Loucy (cell line): ENCODE measurements at regions not wholly inside any gene's neighbourhood (a gene's known extent, or its start where the extent isn't known, plus 50 kb on each side); places are given as distances from the start of the nearest gene placed in this dataset.

Experiments used
- H2AFZ ChIP-seq: fragments of 200-600 bp; sonication (generic); 2 replicates; pipeline ENCODE4 v1.6.0; 2016; ENCODE audit warnings: antibody characterized with exemption, mild to moderate bottlenecking, low read length, moderate library complexity
- H3F3A ChIP-seq: fragments of 200-600 bp; 2 replicates; pipeline ENCODE4 v1.6.0; 2016; ENCODE audit warnings: antibody characterized with exemption, low read depth, mild to moderate bottlenecking
- H3K27me3 ChIP-seq: fragments of 200-600 bp; sonication (generic); 2 replicates; pipeline ENCODE4 v1.6.1; 2014; ENCODE audit warnings: low read length, mild to moderate bottlenecking; ENCODE audit not compliant: insufficient read depth, poor library complexity, severe bottlenecking
- H3K36me3 ChIP-seq: fragments of 200-600 bp; sonication (generic); 2 replicates; pipeline ENCODE4 v1.6.1; 2016; ENCODE audit warnings: low read length; ENCODE audit not compliant: insufficient read depth
- H3K4me1 ChIP-seq: fragments of 200-600 bp; sonication (generic); 2 replicates; pipeline ENCODE4 v1.5.1; 2014; ENCODE audit warnings: low read length, mild to moderate bottlenecking; ENCODE audit not compliant: insufficient read depth, poor library complexity, severe bottlenecking
- H3K4me2 ChIP-seq: fragments of 200-600 bp; sonication (generic); 2 replicates; pipeline ENCODE4 v1.6.0; 2014; ENCODE audit warnings: antibody characterized with exemption, low read length, low read depth, mild to moderate bottlenecking; ENCODE audit not compliant: poor library complexity, severe bottlenecking
- H3K4me3 ChIP-seq: fragments of 200-600 bp; sonication (generic); 2 replicates; pipeline ENCODE4 v1.5.1; 2014; ENCODE audit warnings: low read length, mild to moderate bottlenecking, mixed read lengths; ENCODE audit not compliant: poor library complexity, severe bottlenecking
- H3K79me2 ChIP-seq: fragments of 200-600 bp; sonication (generic); 2 replicates; pipeline ENCODE4 v1.6.1; 2014; ENCODE audit warnings: low read length; ENCODE audit not compliant: insufficient read depth
- H3K9ac ChIP-seq: fragments of 200-600 bp; sonication (generic); 2 replicates; pipeline ENCODE4 v1.6.0; 2014; ENCODE audit warnings: mild to moderate bottlenecking, low read depth, low read length, moderate library complexity; ENCODE audit not compliant: poor library complexity, severe bottlenecking
- H3K9me2 ChIP-seq: fragments of 200-600 bp; sonication (generic); replicated peaks from 2 replicates; pipeline ENCODE4 v1.6.1; 2016; ENCODE audit warnings: low read depth, low read length, mixed read lengths
- H3K9me3 ChIP-seq: fragments of 200-600 bp; sonication (generic); 2 replicates; pipeline ENCODE4 v1.6.1; 2014; ENCODE audit warnings: mild to moderate bottlenecking, antibody characterized with exemption, low read length, low read depth; ENCODE audit not compliant: insufficient read depth
- H4K20me1 ChIP-seq: fragments of 200-600 bp; sonication (generic); 2 replicates; pipeline ENCODE4 v1.6.0; 2014; ENCODE audit warnings: antibody characterized with exemption, low read length, mild to moderate bottlenecking; ENCODE audit not compliant: insufficient read depth, poor library complexity, severe bottlenecking
- EZH2phosphoT487 ChIP-seq: fragments of 200-600 bp; IDR thresholded peaks from 2 replicates; pipeline ENCODE4 v1.6.1; 2018; ENCODE audit warnings: antibody characterized with exemption, mild to moderate bottlenecking, moderate library complexity, borderline replicate concordance
- TF ChIP-seq, protein P1 (sequence below): fragments of 200-600 bp; sonication (generic); conservative IDR thresholded peaks from 2 replicates; pipeline ENCODE4 v1.5.1; 2014; ENCODE audit warnings: mild to moderate bottlenecking, antibody characterized with exemption, low read length

DNA sequence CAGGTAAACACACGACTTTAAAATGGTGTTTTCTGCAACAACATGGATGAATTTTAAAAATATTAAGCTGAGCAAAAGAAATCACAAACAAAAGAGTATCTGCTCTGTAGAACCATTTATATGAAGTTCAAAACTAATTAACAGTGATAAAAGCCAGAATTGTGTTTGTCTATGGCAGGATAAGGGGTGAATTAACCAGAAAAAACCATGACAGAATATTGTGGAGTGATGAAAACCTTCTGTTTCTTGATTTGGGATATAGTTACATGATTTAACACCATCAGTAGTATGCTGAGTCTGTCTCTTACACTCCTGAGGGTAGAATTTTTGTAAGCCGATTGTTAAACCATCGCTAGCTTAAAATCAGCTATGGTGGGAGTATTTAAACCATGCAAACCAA is 101.7 kb upstream of the ZNF366 start:
- Histone ChIP-seq H3K4me3 (no peak overlapping the region), H3K36me3 (no peaks in the 10 kb centered on the region), H3K9me3 (no peaks in the 10 kb centered on the region), H4K20me1 (no peaks in the 10 kb centered on the region), H3K9ac (no peak overlapping the region), H3K79me2 (no peaks in the 10 kb centered on the region), H3F3A (no peaks in the 10 kb centered on the region), H2AFZ (no peak overlapping the region), H3K4me2 (no peak overlapping the region), H3K9me2 (no peaks in the 10 kb centered on the region), H3K4me1 (no peaks in the 10 kb centered on the region), H3K27me3 (no peaks in the 10 kb centered on the region)
- TF ChIP-seq EZH2phosphoT487: no peak

DNA sequence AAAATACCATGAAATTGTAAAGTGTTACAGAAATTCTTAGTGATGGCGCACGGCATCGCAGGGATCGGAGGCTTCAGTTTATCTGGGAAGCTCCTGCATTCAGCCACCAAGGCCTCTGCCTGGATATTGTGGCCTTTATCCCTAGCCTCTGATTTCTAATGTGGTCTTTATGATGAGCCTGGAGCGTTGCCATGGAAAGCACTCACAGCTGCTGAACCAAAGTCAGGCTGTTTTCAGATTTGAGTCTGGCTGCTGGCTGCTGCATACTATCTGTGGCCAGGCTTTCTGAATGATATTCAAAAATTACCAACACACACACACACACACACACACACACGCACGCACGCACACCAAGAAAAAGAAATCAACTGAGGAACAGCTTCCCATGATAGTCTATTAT is 101.1 kb upstream of the ZNF366 start:
- Histone ChIP-seq H3K79me2 (no peaks in the 10 kb centered on the region), H3K4me3 (no peak overlapping the region), H3K36me3 (no peaks in the 10 kb centered on the region), H3F3A (no peaks in the 10 kb centered on the region), H3K4me1 (no peaks in the 10 kb centered on the region), H3K9me2 (no peaks in the 10 kb centered on the region), H2AFZ (no peak overlapping the region), H3K27me3 (no peaks in the 10 kb centered on the region), H3K9ac (no peak overlapping the region), H3K9me3 (no peaks in the 10 kb centered on the region), H4K20me1 (no peaks in the 10 kb centered on the region), H3K4me2 (no peak overlapping the region)
- TF ChIP-seq, protein P1, sequence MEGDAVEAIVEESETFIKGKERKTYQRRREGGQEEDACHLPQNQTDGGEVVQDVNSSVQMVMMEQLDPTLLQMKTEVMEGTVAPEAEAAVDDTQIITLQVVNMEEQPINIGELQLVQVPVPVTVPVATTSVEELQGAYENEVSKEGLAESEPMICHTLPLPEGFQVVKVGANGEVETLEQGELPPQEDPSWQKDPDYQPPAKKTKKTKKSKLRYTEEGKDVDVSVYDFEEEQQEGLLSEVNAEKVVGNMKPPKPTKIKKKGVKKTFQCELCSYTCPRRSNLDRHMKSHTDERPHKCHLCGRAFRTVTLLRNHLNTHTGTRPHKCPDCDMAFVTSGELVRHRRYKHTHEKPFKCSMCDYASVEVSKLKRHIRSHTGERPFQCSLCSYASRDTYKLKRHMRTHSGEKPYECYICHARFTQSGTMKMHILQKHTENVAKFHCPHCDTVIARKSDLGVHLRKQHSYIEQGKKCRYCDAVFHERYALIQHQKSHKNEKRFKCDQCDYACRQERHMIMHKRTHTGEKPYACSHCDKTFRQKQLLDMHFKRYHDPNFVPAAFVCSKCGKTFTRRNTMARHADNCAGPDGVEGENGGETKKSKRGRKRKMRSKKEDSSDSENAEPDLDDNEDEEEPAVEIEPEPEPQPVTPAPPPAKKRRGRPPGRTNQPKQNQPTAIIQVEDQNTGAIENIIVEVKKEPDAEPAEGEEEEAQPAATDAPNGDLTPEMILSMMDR: no peak
- no peak for TF ChIP-seq EZH2phosphoT487

DNA sequence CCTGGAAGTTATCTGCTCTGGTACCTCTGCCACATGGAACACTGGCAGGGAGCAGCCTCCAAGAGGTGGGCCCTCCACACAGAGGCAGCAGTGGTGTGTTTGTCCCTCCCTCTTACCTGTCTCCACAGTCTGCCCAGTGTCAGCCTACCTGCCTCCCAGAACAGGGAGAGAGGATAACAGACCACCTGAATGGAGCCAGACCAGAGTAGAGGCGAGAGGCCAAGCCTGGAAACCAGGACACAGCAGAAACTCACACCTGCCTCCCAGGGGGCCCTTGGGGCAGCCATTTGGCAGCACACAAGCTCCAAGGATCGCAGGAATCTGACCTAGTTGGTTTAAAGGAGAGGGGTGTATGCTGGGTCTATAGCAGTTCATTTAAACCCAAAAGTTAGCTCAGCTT is 100.2 kb upstream of the ZNF366 start:
- Histone ChIP-seq H3K36me3 (no peaks in the 10 kb centered on the region), H3F3A (no peaks in the 10 kb centered on the region), H3K27me3 (no peaks in the 10 kb centered on the region), H2AFZ (no peak overlapping the region), H3K9me2 (no peaks in the 10 kb centered on the region), H3K4me1 (no peaks in the 10 kb centered on the region), H3K4me3 (no peak overlapping the region), H4K20me1 (no peaks in the 10 kb centered on the region), H3K4me2 (no peak overlapping the region), H3K9me3 (no peaks in the 10 kb centered on the region), H3K79me2 (no peaks in the 10 kb centered on the region), H3K9ac (no peak overlapping the region)
- no peak for TF ChIP-seq EZH2phosphoT487
- TF ChIP-seq, protein P1: no peak

DNA sequence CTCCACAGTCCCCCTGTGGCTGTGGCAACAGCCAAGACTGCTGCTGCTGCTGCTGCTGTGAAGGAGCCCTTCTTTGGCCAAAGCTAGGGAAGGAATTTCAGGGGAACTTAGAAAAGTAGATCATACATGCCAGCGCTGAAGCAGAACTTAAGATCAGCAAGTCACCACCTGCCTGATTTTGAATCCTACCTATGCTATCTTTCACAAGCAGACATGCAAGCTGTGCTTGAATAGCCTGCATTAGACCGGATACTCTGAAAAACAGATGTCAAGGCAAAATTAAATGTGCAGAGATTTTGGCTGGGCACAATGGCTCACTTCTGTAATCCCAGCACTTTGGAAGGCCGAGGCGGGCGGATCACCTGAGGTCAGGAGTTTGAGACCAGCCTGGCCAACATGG is 99.3 kb upstream of the ZNF366 start:
- no peaks in the 10 kb centered on the region for H3K9me3 ChIP-seq
- no peak overlapping the region for H3K9ac ChIP-seq
- no peak for TF ChIP-seq EZH2phosphoT487
- TF ChIP-seq, protein P1: no peak
- no peak overlapping the region for H3K4me2 ChIP-seq
- H3K79me2 ChIP-seq: no peaks in the 10 kb centered on the region
- no peaks in the 10 kb centered on the region for H4K20me1 ChIP-seq
- H2AFZ ChIP-seq: no peak overlapping the region
- no peak overlapping the region for H3K4me3 ChIP-seq
- no peaks in the 10 kb centered on the region for H3K4me1 ChIP-seq
- H3K9me2 ChIP-seq: no peaks in the 10 kb centered on the region
- H3K36me3 ChIP-seq: no peaks in the 10 kb centered on the region
- H3K27me3 ChIP-seq: no peaks in the 10 kb centered on the region
- H3F3A ChIP-seq: no peaks in the 10 kb centered on the region
